ENCODE measurements at regions not wholly inside any gene's neighbourhood (a gene's known extent, or its start where the extent isn't known, plus 50 kb on each side); places are given as distances from the start of the nearest gene placed in this dataset.
"Not testable (repeated sequence)": the region's sequence is repeated elsewhere in the genome, so short reads cannot be mapped to it uniquely, and the experiment has no call there.

DNA sequence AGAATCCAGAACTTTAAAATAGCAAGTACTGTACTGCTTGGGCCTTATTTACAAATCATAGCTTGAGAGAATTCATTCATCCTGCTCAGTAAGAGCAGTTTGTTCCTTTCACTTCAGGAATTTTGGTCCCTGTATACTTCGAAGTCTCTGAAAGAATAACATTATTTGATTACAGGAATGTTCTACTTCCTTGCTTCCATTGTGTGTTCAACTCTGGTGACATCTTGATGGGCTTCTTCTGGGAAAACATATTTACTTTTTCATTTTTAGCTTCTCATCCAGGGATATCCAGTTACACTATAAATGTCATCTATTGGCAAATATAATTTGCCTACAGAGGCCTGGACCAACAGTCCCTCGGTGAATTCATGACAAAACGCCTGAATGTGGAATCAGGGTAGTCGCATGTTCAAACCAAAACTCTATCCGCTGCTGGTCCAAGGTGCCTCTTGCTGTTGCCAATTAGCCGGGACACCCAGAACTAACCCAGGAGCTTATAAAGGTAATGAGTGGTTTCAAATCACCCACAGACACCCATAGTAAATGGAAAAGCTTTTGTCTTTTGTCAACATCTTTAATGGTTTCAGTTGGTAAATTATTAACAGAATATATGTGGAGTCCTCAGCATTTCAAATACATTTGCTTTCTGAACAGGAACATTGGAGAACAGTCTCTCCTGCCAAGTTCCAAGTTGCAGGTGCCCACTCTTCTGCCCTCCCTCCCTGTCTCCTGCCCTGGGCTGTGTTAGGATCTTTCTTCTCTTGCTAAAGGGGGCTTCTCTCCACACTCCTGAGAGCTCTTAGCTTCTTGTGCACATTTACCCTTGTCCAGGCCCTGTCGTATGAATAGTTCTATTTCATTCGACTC, 162.5 kb upstream of the CITED2 start:
- no peak for DNase-seq (ENCODE audit: low read depth)

DNA sequence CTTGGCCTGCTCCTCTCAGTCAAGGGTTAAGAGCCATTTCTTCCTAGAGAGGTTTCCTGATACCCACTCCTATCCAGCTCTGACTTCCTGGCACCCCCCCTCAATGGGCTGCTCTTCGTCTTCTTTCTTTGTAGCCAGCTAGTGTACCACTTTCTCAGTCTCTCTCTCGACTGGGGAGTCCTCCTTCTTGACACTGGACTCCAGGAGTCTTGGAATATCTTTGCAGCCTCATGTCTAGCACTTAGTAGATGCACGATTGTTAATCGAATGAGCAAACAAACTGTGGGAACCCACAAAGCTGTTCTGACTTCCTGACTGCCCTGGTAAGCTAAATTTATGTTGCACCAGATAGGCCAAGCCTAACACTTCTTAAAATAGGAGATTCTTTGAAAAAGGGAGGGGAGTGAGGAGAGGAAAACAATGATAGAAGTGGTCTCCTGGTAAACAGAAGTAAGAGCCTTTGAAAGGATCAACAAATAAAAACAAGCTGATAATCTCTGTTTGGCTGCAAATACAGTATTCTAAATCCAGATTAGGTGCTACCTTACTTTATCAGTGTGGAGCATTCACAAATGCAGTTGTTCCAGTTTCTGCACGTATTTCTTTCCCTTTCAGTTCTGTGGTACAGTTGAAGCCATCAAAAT, 160.1 kb upstream of the CITED2 start:
- no peak for DNase-seq (ENCODE audit: low read depth)

DNA sequence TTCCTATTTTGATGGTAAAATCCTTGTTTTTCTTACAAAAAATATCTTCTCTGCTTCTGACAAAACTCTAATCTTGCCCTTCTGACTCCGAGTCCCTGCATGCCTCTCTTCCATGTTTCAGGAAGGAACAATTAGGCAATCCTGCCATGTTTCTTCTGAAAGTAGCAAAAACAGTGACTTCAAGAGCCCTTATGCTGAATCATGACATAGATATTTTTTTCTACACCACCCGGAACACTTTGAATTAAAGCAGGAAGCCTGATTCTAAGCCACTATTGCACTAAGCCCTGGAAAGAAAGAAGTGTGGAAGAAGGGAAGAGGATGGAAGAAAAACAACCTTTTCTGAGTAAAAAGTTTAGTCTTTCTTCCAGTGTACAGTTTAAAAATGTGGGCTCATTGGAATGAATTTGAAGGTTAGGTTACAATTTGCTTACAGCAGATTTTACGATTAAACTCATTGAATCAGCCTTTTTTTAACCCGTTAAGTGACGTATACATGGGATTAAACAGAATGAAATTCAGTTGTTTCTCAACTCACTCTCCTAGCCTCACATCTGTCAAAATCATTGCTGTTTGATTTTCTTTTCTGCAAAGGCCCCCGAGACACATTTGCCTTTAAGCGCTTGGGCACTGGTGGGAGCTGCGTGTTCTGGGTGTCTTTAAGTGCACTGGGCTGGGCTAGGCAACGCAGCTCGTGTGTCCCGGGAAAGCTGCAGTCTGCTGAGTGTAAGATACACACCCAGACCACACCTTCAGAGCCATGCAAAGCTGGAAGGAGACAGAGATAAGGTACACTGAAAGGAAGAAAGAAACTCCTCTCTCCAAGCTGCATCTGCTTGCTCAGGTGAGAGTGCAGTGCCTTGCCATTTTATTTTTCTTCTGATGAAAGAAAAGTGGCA, 159.4 kb upstream of the CITED2 start:
- DNase-seq (ENCODE audit: low read depth), result peak; percentile 67

DNA sequence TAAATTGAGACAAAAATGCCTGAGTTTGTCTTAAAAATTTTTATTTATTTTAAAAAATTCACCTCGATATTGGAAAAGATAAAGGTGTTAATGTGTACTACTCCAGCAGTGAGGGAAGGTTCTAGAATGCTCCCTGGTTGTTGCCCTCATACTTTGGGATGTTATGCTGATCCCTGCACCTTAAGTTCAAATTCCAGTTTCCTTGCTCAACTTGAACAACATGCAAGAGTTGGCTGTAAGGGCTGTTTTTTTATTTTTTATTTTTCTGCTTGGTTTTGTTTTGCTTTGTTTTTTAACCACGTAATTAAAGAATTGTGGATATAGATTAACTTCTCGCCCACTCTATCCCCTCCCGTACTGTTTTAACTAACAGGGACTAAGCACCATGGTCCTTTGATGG, 158.7 kb upstream of the CITED2 start:
- no peak for DNase-seq (ENCODE audit: low read depth)

DNA sequence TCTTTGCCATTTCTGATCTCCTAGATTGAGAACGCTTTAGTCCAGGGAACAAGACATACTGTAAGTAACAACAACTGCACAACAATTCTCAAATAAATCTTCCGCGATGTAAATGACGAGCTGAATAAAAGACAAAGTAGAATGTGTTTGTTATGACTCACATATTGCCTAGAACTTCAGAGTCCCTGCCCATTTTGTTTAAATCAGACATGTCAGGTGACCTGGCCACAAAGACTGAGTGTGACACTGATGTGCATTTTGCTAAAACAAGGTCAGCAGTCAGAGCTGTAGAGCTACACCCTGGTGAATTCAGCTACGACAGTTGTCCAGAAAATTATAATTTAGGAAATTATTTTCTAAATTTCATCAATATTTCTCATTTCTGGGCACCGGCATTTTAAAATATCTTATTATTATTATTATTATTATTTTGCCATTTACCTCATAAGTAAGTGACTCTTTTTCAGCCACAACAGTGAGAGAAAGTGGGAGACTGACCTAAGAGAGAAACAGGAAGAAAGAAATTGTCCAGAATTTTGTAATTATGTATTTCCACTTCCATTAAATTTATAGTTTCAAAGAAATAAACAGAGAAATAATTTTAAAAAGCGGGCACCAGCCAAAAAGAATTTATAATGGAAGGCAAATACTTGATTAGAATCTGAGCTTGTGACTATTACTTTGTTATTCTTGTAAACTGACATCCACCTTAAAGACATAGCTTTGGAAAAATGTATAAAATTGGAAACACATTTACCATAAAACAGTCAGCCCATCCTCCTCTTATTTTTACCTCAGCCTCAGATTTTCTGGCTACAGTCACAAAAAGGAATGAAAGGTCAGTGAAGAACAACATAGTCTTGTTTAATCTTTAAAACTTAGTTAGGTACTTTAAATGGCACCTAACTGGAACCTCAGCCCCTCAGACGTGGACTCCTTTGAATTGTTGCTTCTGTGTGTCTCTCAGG, 157.0 kb upstream of the CITED2 start:
- DNase-seq (ENCODE audit: low read depth), result no peak

DNA sequence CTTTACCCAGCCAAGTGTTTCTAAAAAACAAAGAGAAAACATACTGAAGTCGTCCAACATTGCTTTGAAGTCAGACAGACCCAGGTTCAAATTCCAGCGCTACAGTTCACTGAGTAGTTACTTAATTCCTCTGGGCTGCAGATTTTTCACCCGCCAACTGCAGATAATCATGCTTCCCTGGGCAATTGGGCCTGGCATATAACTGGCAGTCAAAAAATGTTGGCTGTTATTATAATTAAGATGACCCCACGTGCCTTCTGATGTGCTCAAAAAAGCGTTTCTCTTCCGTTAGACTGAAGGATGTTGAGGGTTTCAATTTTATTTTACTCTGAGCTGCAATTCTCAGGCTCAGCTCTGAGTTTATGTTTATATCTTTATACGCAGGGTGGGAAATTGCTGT, 156.1 kb upstream of the CITED2 start:
- DNase-seq (ENCODE audit: low read depth), result no peak

DNA sequence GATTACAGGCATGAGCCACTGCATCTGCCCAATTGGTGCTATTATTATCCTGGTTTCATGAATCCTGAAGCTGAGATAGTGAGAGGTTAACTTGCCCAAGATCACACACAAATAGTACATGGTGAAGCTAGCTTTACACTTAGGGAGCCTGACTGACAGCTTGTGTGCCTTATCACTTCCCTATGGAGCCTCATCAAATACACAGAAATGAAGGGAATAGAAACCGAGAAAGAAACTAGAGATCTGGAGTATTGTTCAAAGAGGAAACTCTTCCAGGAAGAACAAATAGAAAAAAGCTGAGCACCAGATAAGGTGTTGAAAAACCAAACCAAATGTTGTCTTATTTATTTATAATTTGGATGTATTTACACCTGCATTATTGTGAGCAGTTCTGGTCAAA, 155.0 kb upstream of the CITED2 start:
- DNase-seq (ENCODE audit: low read depth), result no peak

DNA sequence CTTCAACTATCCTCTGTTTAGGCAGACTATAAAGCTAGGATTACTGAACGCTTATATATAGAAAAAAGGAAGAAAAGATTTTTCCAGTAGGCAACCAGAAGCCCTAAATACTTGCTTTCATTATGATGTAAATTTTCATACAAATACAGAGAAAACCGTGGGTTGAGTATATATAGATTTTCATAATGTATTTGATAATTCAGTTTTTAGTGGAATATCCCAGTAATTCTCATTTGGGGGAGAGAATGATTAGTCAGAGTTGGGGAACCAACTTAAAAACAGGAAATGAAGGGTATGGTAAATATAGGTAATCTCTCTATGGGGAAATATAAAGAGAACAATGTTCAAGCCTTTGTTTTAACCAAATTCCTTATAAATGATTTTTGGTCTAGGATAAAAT, 154.0 kb upstream of the CITED2 start:
- no peak for DNase-seq (ENCODE audit: low read depth)

DNA sequence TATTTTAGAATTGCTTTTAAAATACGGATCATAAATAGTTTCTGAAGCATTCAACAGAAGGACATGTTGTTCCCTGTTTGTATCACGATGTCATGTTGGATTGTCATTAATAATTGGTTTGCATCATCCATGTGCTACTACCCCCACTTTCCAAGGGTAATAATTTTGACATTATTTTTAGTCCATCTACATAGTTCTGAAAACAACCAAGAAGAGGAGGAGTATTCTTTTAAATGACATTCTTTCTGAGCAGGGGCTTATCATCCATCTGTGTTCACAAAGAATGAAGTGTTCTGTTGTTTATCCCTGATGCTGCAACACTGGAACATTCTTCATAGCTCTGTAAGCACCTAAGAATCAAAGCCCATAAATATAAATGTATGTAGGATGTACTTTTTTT, 151.0 kb upstream of the CITED2 start:
- DNase-seq (ENCODE audit: low read depth), result no peak

DNA sequence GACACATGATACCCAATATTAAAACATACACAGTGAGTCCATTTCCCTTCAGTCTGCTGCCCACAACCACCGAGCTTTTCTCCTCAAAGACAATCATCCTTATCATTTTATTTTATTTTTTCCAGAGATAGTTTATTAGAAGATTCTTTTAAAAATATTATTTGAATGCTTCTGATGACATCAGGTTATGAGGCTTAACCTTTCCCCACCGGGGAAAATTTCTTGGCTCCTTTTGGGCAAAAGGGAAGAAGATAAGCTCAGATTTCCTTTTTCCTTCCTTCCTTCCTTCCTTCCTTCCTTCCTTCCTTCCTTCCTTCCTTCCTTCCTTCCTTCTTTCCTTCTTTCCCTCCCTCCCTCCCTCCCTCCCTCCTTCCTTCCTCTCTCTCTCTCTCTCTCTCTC, 149.5 kb upstream of the CITED2 start:
- DNase-seq (ENCODE audit: low read depth), result no peak

DNA sequence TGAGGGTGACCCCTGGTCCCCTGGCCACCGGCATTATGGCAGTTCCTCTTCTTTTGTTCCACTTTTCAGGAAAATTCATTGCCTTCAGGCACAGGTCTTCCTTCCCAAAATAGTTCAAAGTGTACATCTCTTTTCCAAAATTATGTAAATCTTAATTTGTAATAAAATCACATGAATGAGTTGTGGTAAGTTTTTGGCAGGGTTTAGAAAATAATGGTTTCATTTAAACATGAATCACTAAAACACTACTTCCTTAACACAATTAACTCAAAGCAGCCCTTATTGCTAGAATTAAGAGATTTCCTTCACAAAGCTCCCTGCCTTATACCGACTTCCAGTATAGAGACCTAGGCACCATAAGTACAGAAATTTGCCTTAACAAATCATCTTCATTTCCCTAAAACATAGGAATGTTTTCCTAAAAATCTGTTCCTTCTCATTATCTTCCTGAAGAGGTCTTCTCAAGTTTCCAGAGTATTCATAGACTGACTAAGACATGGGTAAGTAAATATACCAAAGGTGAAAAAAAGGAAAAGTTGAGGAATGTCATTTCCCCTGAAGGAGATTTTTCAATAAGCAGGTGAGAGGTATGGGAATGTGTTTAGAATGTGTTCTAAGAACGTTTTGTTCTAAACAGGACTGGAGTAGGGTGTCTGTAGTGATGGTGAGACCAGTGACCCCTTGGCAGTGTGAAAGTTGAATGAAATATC, 148.2 kb upstream of the CITED2 start:
- DNase-seq (ENCODE audit: low read depth), result no peak

DNA sequence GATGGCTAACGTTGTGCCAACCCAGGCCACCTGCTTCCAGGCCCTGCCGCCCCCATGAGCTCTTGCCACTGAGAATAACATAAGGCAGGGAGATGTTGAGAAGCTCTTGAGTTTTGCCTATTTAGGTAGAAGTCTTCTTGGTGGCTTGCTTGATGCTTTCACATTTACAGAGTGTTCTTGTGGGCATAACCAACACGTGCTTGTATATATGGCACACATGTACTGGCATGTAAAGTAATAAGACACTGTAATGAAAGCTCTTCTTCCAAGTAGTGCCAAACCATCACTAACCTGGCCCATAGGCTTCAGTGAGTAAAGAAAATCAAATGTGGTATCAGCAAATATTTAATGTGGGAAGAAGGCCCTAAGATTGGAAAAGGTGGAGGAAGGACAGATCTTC, 146.9 kb upstream of the CITED2 start:
- DNase-seq (ENCODE audit: low read depth), result no peak

DNA sequence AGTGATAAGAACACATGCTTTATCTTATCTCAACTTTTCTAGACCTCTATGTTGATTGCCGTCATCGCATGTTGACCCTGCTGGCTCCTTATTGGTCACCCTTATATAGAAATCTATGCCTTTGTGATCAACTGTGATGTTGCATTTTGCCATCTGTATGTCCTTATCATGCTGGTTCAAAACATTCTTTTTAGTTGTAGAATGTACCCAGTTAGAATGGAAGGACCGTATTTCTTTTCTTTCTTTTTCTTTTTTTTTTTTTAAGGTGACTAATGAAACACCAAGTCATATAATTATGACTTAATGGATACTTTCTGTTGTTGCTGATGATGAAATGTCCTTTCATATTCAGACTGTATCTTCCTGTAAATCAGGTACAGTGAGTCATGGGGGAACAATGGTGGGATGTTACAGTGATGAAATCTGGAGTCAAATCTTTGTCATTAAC, 145.9 kb upstream of the CITED2 start:
- no peak for DNase-seq (ENCODE audit: low read depth)

DNA sequence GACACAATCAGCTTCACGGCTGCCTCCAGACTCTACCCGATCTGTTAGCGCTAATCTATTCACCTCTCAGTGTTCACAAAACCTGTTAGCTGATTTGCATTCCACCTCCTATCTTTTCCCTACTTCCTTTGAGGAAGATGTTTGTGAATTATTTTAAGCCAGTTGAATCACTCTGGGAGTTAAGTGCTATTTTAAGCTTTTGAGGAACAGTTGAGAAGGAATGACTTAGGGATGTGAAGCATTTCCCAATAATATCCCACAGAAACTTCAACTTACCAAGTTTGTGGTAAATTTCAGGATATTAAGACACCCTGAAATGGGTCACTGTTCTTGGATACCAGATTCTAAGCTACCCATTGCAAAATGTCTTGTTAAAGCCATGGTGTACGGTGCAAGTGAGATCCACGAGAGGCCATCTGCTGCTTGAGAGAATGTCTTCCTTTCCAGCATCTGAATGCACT, 145.2 kb upstream of the CITED2 start:
- DNase-seq (ENCODE audit: low read depth), result peak; percentile 74

DNA sequence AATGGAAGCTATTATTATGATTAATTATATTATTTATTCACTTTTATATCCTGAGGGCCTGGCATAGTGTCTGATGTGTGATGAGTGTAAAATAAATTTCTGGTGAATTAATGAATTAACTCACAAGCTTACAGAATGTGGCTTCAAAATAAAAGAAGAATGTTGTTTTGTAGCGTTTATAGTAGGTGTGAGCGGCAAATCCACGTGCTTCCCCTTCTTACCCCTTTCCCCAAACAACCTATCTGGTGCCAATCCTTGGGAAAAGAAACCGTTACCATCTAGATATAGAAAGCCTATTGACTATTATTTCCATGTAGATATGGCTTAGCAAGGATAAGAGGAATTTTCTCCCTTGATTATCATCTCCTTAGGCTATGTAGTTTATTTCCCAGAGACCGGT, 144.6 kb upstream of the CITED2 start:
- DNase-seq (ENCODE audit: low read depth), result no peak

DNA sequence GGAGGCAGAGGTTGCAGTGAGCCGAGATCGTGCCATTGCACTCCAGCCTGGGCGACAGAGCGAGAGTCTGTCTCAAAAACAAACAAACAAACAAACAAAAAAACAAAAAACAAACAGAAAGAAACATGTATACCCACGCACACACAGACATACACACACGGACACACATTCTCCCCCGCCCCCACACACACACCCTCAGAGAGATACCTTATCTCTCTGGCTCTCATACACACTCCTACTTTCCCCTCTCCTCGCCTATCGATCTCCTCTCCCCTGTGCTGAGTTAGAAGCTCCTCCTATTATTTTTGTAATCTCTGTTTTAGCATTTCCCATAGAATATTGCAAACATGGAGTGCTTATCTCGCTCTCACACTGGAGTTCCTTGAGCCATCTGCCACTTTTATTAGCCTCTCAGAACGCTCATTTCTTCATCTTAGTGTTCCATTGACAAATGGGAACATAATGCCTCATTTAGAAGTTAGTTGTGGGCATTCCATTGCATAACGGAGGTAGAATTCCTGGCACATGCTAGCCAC, 144.2 kb upstream of the CITED2 start:
- DNase-seq (ENCODE audit: low read depth), result no peak

DNA sequence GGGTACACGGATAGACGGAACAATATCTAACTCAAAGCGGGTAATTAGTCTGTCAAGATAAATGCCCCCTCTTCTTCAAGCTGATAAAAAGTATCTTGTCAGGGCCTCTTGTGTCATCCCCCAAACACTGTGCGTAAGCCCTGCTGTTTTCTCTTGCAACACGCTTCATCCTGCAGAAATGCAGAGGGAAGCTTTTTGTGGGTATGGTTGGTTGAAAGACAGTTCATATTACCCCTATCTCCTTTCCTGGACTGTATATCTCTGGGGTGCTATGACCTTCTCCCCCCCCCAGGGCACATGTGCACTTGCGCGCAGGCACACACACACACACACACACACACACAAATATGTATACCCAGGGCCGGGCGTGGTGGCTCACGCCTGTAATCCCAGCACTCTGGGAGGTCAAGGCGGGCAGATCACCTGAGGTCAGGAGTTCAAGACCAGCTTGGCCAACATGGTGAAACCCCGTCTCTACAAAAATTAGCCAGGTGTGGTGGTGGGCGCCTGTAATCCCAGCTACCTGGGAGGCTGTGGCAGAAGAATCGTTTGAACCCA, 143.6 kb upstream of the CITED2 start:
- DNase-seq (ENCODE audit: low read depth), result not testable (repeated sequence)

DNA sequence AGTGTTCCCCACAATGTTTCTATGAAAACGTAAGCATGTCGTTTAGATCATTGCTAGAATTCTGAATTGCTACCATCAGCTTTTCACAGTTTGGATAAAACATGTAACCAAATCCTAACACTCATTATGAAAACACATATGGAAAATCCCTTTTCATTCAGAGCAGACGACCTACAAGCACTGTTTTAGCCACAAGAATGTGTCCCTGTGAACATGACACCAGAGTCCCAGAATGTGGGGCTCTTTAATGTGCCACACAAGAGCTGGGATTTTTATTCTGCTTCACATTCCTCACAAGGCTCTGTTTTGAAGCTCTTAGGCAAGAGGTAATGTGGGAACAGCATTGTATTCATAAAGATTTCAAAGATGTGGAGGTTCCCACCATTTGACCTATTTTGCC, 141.1 kb upstream of the CITED2 start:
- DNase-seq (ENCODE audit: low read depth), result no peak

DNA sequence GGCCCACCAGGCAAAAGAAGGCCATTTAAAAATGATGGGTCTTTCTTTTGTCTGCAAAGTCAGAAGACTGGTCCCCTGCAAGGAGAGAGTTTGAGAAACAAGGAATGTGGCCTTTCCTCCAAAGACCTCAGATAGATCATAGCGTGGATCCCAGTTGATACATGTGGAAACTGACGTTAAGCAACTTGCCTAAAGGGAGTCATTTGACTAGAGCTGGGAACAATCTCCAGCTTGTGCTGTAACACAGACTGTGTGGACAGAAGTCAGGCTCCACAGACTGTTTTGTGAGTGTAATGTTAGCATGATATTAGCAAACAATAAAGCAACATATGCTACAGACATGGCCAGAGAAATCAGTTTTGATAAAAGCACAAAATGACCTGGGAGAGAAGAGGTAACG, 140.4 kb upstream of the CITED2 start:
- no peak for DNase-seq (ENCODE audit: low read depth)
